Right lobe of liver (tissue), 6 donors: ENCODE measurements at regions not wholly inside any gene's neighbourhood (a gene's known extent, or its start where the extent isn't known, plus 50 kb on each side); places are given as distances from the start of the nearest gene placed in this dataset.

Source experiments
- ATAC-seq, 4 donors: fragments of 200-7000 bp; cut with Tn5 transposase; one replicate each; pipeline ENCODE4 v1.9.1; 2020; ENCODE audit warnings: mild to moderate bottlenecking in 4 of 4, moderate library complexity in 4 of 4
- DNase-seq, 3 donors: peaks; one replicate each; pipeline ENCODE4 v3.0.0-alpha.2; 2020
- H3K27ac ChIP-seq, 3 donors: fragments of 200-600 bp; one replicate each; pipeline ENCODE4 v1.8.0; 2022
- H3K27me3 ChIP-seq, 2 donors: fragments of 200-600 bp; one replicate each; pipeline ENCODE4 v1.8.0; 2022
- H3K36me3 ChIP-seq, 4 donors: fragments of 200-600 bp; sonication (generic) in 1 of 4; one replicate each; pipeline versions ENCODE4 v1.5.1 to v1.8.0; 2017 to 2022; ENCODE audit warnings: control low read depth in 1 of 4
- H3K4me1 ChIP-seq, 4 donors: fragments of 200-600 bp; sonication (generic) in 1 of 4; one replicate each; pipeline versions ENCODE4 v1.5.1 to v1.8.0; 2017 to 2022; ENCODE audit warnings: control low read depth in 1 of 4
- H3K4me3 ChIP-seq, 3 donors: fragments of 200-600 bp; one replicate each; pipeline ENCODE4 v1.8.0; 2022
- H3K9me3 ChIP-seq, 4 donors: fragments of 200-600 bp; sonication (generic) in 1 of 4; one replicate each; pipeline versions ENCODE4 v1.5.1 to v1.8.0; 2017 to 2022; ENCODE audit warnings: control low read depth in 1 of 4
- POLR2A ChIP-seq: fragments of 450-650 bp; IDR thresholded peaks from one replicate; pipeline ENCODE4 v1.6.1; 2017; ENCODE audit warnings: antibody characterized with exemption, mild to moderate bottlenecking
- WGBS: methylation state at CpG from one replicate; pipeline ENCODE4 v1.1.6; 2018; ENCODE audit warnings: low coverage, low lambda C conversion rate; ENCODE audit not compliant: insufficient coverage; ENCODE audit errors: missing lambda C conversion rate; 5-methylcytosine and 5-hydroxymethylcytosine counted together
- intact Hi-C, 2 donors: fragments of 100-400 bp; cut with DNase I; formaldehyde crosslinking; loops; one replicate each; pipeline versions ENCODE4 v1.11.2 to v1.14.1; 2022
- TF ChIP-seq, protein P1 (sequence below), 4 donors: fragments of 200-600 bp in 3 of 4; fragments of 450-650 bp in 1 of 4; IDR thresholded peaks; one replicate each; pipeline versions ENCODE4 v1.5.1 to v1.8.0; 2016 to 2022; ENCODE audit warnings: antibody characterized with exemption in 4 of 4, mild to moderate bottlenecking in 2 of 4
- donor health status: DM: no; HTN: yes; CAD: no.
- donor health status: DM: no; HTN: no; CAD: no.
- donor health status: DM: no; HTN: no; CAD: no.
- donor health status: DM: no; HTN: yes; CAD: no.
- donor health status: DM: no; HTN: yes; CAD: no.

DNA sequence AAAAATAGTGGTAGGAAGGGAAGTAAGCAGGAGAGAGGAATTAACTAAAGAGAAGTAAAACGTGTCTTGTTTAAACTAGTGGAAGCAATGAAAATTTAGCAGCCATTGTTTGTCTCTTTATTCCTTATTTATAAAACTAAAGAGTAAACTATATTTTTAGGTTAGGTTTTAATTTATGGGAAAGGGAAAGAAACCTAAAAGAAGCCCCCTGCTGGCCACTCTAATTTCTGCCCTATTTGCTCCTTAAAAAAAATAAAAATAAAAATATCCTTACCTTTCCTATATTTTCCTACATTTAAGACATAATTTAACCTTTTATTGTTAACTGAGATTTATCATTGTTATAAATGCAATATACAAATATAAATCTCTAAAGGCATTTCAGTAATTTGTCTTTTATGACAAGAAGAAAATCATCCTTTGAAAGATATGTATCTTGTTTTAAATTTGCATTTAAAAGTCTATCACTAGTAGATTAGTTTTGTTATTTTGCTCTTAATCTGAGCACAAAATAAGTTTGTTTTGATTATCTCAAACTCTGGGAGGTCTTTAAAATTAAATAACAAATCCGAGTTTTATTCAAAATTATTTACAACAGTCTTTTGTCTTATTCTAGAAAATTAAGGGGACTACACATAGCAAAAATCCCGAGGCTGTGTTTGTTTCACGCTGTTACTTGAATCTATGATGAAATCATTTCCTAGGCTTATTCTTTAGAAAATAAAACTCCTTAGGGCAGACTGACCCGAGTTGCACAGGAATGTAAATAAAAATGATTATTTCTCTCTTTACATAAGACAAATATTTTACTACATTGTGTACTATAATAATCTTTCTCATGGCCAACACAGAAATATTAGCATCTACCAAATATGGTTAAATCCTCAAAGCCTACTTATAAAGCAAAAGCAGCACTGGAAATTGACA, 201.7 kb downstream of the NRIP1 start:
- DNase-seq (no peak), ATAC-seq (no peak)
- Histone ChIP-seq H3K4me3 (no peak overlapping the region), H3K27ac (peak overlapping the region; percentile 51 to 65 (median 58)), H3K36me3 (no peaks in the 10 kb centered on the region), H3K27me3 (no peaks in the 10 kb centered on the region), H3K9me3 (no peaks in the 10 kb centered on the region), H3K4me1 (peaks cover 0 to 23% (median 10%) of the 10 kb centered on the region in 4 donors)
- TF ChIP-seq, protein P1, sequence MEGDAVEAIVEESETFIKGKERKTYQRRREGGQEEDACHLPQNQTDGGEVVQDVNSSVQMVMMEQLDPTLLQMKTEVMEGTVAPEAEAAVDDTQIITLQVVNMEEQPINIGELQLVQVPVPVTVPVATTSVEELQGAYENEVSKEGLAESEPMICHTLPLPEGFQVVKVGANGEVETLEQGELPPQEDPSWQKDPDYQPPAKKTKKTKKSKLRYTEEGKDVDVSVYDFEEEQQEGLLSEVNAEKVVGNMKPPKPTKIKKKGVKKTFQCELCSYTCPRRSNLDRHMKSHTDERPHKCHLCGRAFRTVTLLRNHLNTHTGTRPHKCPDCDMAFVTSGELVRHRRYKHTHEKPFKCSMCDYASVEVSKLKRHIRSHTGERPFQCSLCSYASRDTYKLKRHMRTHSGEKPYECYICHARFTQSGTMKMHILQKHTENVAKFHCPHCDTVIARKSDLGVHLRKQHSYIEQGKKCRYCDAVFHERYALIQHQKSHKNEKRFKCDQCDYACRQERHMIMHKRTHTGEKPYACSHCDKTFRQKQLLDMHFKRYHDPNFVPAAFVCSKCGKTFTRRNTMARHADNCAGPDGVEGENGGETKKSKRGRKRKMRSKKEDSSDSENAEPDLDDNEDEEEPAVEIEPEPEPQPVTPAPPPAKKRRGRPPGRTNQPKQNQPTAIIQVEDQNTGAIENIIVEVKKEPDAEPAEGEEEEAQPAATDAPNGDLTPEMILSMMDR (IDR thresholded peaks at IDR 0.05), result peak; percentile 40 to 58 (median 58)
- no peak for TF ChIP-seq POLR2A
- 20% methylated on average over 5 of the region's 5 CpGs for WGBS
- intact Hi-C loops, result loop anchor here in 1 of 2 donors (10.0 kb wide), 1 partner anchor 202 kb away; the partner anchor contains the start of gene NRIP1

DNA sequence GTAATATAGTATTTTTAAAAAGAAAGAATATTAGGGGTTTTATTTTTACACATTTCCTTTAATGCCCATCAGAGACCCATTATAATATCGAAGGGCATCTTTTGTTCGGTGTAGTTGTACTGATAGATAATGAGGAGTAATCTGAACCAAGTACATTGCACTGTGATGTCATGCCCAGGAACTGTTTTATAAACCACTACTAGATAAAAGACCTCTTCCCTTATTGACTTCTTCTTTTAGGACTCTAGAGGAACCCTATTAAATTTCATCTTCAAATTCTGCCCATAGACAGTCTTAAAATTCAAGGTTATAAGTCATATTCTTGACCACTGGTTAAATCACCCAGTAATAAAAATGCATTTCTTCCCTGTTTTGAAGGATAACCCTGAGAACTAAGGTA, 206.5 kb downstream of the NRIP1 start:
- no peak for ATAC-seq
- no peaks in the 10 kb centered on the region for H3K36me3 ChIP-seq
- H3K9me3 ChIP-seq, result no peaks in the 10 kb centered on the region
- WGBS, result 84% methylated on average over 2 of the region's 2 CpGs
- no peaks in the 10 kb centered on the region for H3K27me3 ChIP-seq
- H3K4me1 ChIP-seq, result peaks cover 0 to 5% (median under 1%) of the 10 kb centered on the region in 4 donors
- intact Hi-C loops, result no loop called here
- DNase-seq, result no peak
- no peak overlapping the region for H3K4me3 ChIP-seq
- TF ChIP-seq, protein P1 (IDR thresholded peaks at IDR 0.05), result no peak
- no peak for TF ChIP-seq POLR2A
- H3K27ac ChIP-seq, result no peak overlapping the region

DNA sequence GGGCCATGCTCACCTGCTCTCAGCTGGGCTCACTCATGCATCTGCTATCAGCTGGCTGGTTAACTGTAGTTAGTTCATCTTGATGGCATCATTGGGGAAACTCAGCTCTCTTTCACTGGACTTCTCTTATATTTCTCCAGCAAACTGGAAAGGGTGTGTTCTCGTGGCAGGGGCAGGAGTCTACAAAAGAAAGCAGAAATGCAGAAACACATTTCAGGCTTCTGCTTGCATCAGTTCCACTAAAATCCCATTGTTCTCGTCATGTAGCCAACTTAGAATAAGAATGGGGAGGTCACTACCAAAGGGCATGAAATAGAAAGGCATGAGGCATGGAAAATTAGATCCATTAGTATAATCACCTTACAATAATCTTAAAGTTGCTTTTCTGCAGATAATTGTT, 207.3 kb downstream of the NRIP1 start:
- ATAC-seq (no peak), DNase-seq (no peak)
- no peaks in the 10 kb centered on the region for H3K9me3 ChIP-seq
- TF ChIP-seq, protein P1 (IDR thresholded peaks at IDR 0.05), result no peak
- TF ChIP-seq POLR2A, result no peak
- no peak overlapping the region for H3K27ac ChIP-seq
- H3K27me3 ChIP-seq, result no peaks in the 10 kb centered on the region
- H3K4me1 ChIP-seq, result no peaks in the 10 kb centered on the region
- intact Hi-C loops, result no loop called here
- no peak overlapping the region for H3K4me3 ChIP-seq
- 75% methylated on average over 2 of the region's 2 CpGs for WGBS
- H3K36me3 ChIP-seq, result no peaks in the 10 kb centered on the region

DNA sequence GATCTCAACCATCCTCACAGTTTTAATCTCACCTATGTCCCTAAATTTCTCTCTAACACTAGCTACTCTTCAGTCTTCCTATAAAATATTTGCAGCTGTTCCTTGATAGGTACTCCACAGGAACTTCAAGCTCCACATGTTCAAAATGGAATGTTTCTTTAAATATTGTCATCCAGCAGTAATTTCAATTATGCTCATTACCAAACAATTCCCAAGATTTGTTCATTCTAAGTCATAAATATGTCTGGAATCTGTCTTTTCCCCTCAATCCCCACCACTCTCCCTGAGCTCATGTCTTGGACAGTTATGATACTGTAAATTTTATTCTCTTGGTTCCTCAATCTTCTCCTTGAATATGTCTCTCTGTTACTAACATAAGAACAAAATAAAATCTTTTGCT, 214.4 kb downstream of the NRIP1 start:
- intact Hi-C loops, result no loop called here
- H3K4me3 ChIP-seq, result no peak overlapping the region
- no peak for ATAC-seq

More for the DNA sequence above, 214.4 kb downstream of the NRIP1 start:
- TF ChIP-seq, protein P1 (IDR thresholded peaks at IDR 0.05), result no peak
- no peaks in the 10 kb centered on the region for H3K27me3 ChIP-seq
- H3K9me3 ChIP-seq, result no peaks in the 10 kb centered on the region
- H3K36me3 ChIP-seq, result no peaks in the 10 kb centered on the region
- DNase-seq, result no peak
- H3K27ac ChIP-seq, result no peak overlapping the region
- H3K4me1 ChIP-seq, result no peaks in the 10 kb centered on the region
